Liver (tissue), 7 donors: ENCODE measurements at regions not wholly inside any gene's neighbourhood (a gene's known extent, or its start where the extent isn't known, plus 50 kb on each side); places are given as distances from the start of the nearest gene placed in this dataset.

Source experiments
- DNase-seq: peaks from one replicate; pipeline ENCODE4 v3.0.0-alpha.2; 2017; ENCODE audit warnings: low spot score
- H3K27ac ChIP-seq, 2 donors: one replicate each; pipeline ENCODE4 v1.7.0; 2013; ENCODE audit warnings: inconsistent platforms in 2 of 2, low read length in 2 of 2, control low read depth in 1 of 2, low read depth in 1 of 2, mild to moderate bottlenecking in 1 of 2
- H3K27me3 ChIP-seq, 4 donors: one replicate each; pipeline versions ENCODE4 v1.6.1 to v1.7.0; 2013; ENCODE audit warnings: low read length in 3 of 4, inconsistent platforms in 1 of 4, mild to moderate bottlenecking in 1 of 4, moderate library complexity in 1 of 4; ENCODE audit not compliant: control insufficient read depth in 4 of 4, insufficient read depth in 4 of 4
- H3K36me3 ChIP-seq, 4 donors: one replicate each; pipeline versions ENCODE4 v1.6.1 to v1.7.0; 2013; ENCODE audit warnings: low read length in 3 of 4, mild to moderate bottlenecking in 3 of 4, low read depth in 1 of 4, moderate library complexity in 1 of 4; ENCODE audit not compliant: control insufficient read depth in 4 of 4, insufficient read depth in 3 of 4
- H3K4me1 ChIP-seq, 4 donors: one replicate each; pipeline versions ENCODE4 v1.6.1 to v1.7.0; 2013; ENCODE audit warnings: low read length in 3 of 4, mild to moderate bottlenecking in 3 of 4, moderate library complexity in 1 of 4; ENCODE audit not compliant: control insufficient read depth in 4 of 4, insufficient read depth in 4 of 4
- H3K4me3 ChIP-seq, 3 donors: one replicate each; pipeline versions ENCODE4 v1.6.1 to v1.7.0; 2013; ENCODE audit warnings: low read length in 3 of 3, control low read depth in 1 of 3, low read depth in 1 of 3, mild to moderate bottlenecking in 1 of 3
- H3K9ac ChIP-seq, 2 donors: one replicate each; pipeline ENCODE4 v1.7.0; 2013; ENCODE audit warnings: low read length in 2 of 2, mild to moderate bottlenecking in 2 of 2, moderate library complexity in 2 of 2, control low read depth in 1 of 2, low read depth in 1 of 2
- H3K9me3 ChIP-seq, 4 donors: one replicate each; pipeline versions ENCODE4 v1.6.1 to v1.7.0; 2013; ENCODE audit warnings: low read length in 3 of 4; ENCODE audit not compliant: control insufficient read depth in 4 of 4
- EGR1 ChIP-seq, 2 donors: IDR thresholded peaks; 2 replicates each; pipeline ENCODE4 v1.6.1; 2016 to 2018; ENCODE audit warnings: antibody characterized with exemption in 2 of 2, low read depth in 2 of 2
- FOXA1 ChIP-seq: IDR thresholded peaks from 2 replicates; pipeline ENCODE4 v1.6.1; 2016; ENCODE audit warnings: antibody characterized with exemption
- FOXA2 ChIP-seq: IDR thresholded peaks from 2 replicates; pipeline ENCODE4 v1.6.1; 2016; ENCODE audit warnings: antibody characterized with exemption
- GABPA ChIP-seq, 2 donors: IDR thresholded peaks in 1 of 2; conservative IDR thresholded peaks in 1 of 2; 2 replicates each; pipeline ENCODE4 v1.6.1; 2016; ENCODE audit warnings: antibody characterized with exemption in 2 of 2, mild to moderate bottlenecking in 1 of 2, moderate library complexity in 1 of 2
- HNF4G ChIP-seq: IDR thresholded peaks from 2 replicates; pipeline ENCODE4 v1.6.1; 2016; ENCODE audit warnings: antibody characterized with exemption
- NR2F2 ChIP-seq: IDR thresholded peaks from 2 replicates; pipeline ENCODE4 v1.6.1; 2016; ENCODE audit warnings: antibody characterized with exemption
- RAD21 ChIP-seq, 2 donors: IDR thresholded peaks; 2 replicates each; pipeline ENCODE4 v1.6.1; 2016; ENCODE audit warnings: antibody characterized with exemption in 2 of 2, mild to moderate bottlenecking in 2 of 2
- REST ChIP-seq: IDR thresholded peaks from 2 replicates; pipeline ENCODE4 v1.6.1; 2016; ENCODE audit warnings: antibody characterized with exemption, mild to moderate bottlenecking
- RXRA ChIP-seq, 2 donors: IDR thresholded peaks; 2 replicates each; pipeline ENCODE4 v1.6.1; 2017 to 2018; ENCODE audit warnings: antibody characterized with exemption in 2 of 2, mild to moderate bottlenecking in 1 of 2
- SP1 ChIP-seq: IDR thresholded peaks from 2 replicates; pipeline ENCODE4 v1.6.1; 2018; ENCODE audit warnings: antibody characterized with exemption, mild to moderate bottlenecking
- TAF1 ChIP-seq: conservative IDR thresholded peaks from 2 replicates; pipeline ENCODE4 v1.6.1; 2016; ENCODE audit warnings: antibody characterized with exemption, mild to moderate bottlenecking
- YY1 ChIP-seq: IDR thresholded peaks from 2 replicates; pipeline ENCODE4 v1.6.1; 2016; ENCODE audit warnings: antibody characterized with exemption, mild to moderate bottlenecking
- WGBS: extraction: QIAGEN DNeasy Blood & Tissue Kit; methylation state at CpG from one replicate; pipeline ENCODE4 v1.1.7; 2013; 5-methylcytosine and 5-hydroxymethylcytosine counted together
- donor health status: healthy.
- donor health status: healthy.
- donor health status: healthy.
- donor health status: healthy.

GRCh38 chr4:33086331-33086925 lies 2366.3 kb downstream of the PCDH7 start:
- no peaks in the 10 kb centered on the region for H3K27me3 ChIP-seq
- H3K27ac ChIP-seq = no peak overlapping the region
- no peak for DNase-seq
- TF ChIP-seq GABPA (IDR thresholded peaks at IDR 0.05 in 1 of 2, conservative IDR thresholded peaks at IDR 0.05 in 1 of 2) = no peak
- no peak for TF ChIP-seq FOXA1
- TF ChIP-seq RAD21 (IDR thresholded peaks at IDR 0.05) = no peak
- TF ChIP-seq HNF4G = no peak
- H3K9me3 ChIP-seq = no peaks in the 10 kb centered on the region
- H3K9ac ChIP-seq = no peak overlapping the region
- WGBS = 61% methylated on average over 2 of the region's 2 CpGs
- no peak overlapping the region for H3K4me3 ChIP-seq
- H3K4me1 ChIP-seq = peaks cover 0 to 5% (median 2%) of the 10 kb centered on the region in 4 donors
- no peaks in the 10 kb centered on the region for H3K36me3 ChIP-seq

- DNase-seq = no peak
Observed at GRCh38 chr4:33088713-33089112, 2368.5 kb downstream of the PCDH7 start.

GRCh38 chr4:33090910-33091309 lies 2370.7 kb downstream of the PCDH7 start:
- Histone ChIP-seq H3K27ac (no peak overlapping the region), H3K9me3 (no peaks in the 10 kb centered on the region), H3K9ac (no peak overlapping the region), H3K36me3 (no peaks in the 10 kb centered on the region), H3K4me1 (peaks cover 0 to 5% (median 2%) of the 10 kb centered on the region in 4 donors), H3K4me3 (no peak overlapping the region), H3K27me3 (no peaks in the 10 kb centered on the region)
- TF ChIP-seq NR2F2 = no peak
- no peak for TF ChIP-seq GABPA (IDR thresholded peaks at IDR 0.05 in 1 of 2, conservative IDR thresholded peaks at IDR 0.05 in 1 of 2)
- no peak for TF ChIP-seq RXRA (IDR thresholded peaks at IDR 0.05)
- TF ChIP-seq YY1 = no peak
- no peak for TF ChIP-seq FOXA1
- no peak for TF ChIP-seq FOXA2
- no peak for TF ChIP-seq REST
- no peak for TF ChIP-seq EGR1 (IDR thresholded peaks at IDR 0.05; ENCODE audit: low read depth in 2 of 2)
- TF ChIP-seq SP1 = no peak
- no peak for TF ChIP-seq HNF4G
- DNase-seq = no peak
- WGBS = 86% methylated on average over 6 of the region's 6 CpGs

More at GRCh38 chr4:33088713-33089112, 2368.5 kb downstream of the PCDH7 start:
- 54% methylated on average over 2 of the region's 2 CpGs for WGBS
- TF ChIP-seq RAD21 (IDR thresholded peaks at IDR 0.05) (no peak), NR2F2 (no peak), RXRA (IDR thresholded peaks at IDR 0.05) (peak in 1 of 2 donors; percentile 31), EGR1 (IDR thresholded peaks at IDR 0.05; ENCODE audit: low read depth in 2 of 2) (no peak), FOXA1 (no peak), TAF1 (no peak), YY1 (no peak)
- Histone ChIP-seq H3K36me3 (no peaks in the 10 kb centered on the region), H3K9me3 (no peaks in the 10 kb centered on the region), H3K4me1 (peaks cover 0 to 5% (median 2%) of the 10 kb centered on the region in 4 donors), H3K27me3 (no peaks in the 10 kb centered on the region), H3K4me3 (no peak overlapping the region), H3K27ac (no peak overlapping the region), H3K9ac (no peak overlapping the region)
